Motor neuron (in vitro differentiated cells): ENCODE measurements at regions not wholly inside any gene's neighbourhood (a gene's known extent, or its start where the extent isn't known, plus 50 kb on each side); places are given as distances from the start of the nearest gene placed in this dataset.
A peak's percentile ranks its signal among the peaks of the same experiment; 100 is the strongest.

Experiments
- ATAC-seq, 8 experiments: fragments of 200-7000 bp; cut with Tn5 transposase; replicated peaks in 6 of 8; 2 replicates each; pipeline ENCODE4 v1.8.0; 2021; ENCODE audit warnings: mild to moderate bottlenecking in 8 of 8, moderate library complexity in 8 of 8
- H3K27ac ChIP-seq, 2 donors: fragments of 250-450 bp; sonication (Bioruptor Pico); 2 replicates each; pipeline ENCODE4 v1.9.0; 2021; ENCODE audit warnings: antibody characterized with exemption in 2 of 2, mild to moderate bottlenecking in 2 of 2, moderate library complexity in 1 of 2
- H3K4me1 ChIP-seq, 2 donors: fragments of 250-450 bp; sonication (Bioruptor Pico); replicated peaks in 1 of 2; 2 replicates each; pipeline ENCODE4 v1.6.1; 2021; ENCODE audit warnings: antibody characterized with exemption in 2 of 2, mild to moderate bottlenecking in 2 of 2, moderate library complexity in 1 of 2
- H3K4me3 ChIP-seq, 5 donors: fragments of 250-450 bp; sonication (Bioruptor Pico); 2 replicates each; pipeline ENCODE4 v1.9.0; 2021; ENCODE audit warnings: antibody characterized with exemption in 5 of 5, mild to moderate bottlenecking in 5 of 5, moderate library complexity in 4 of 5
- WGBS, 10 experiments: fragments of 450-650 bp; shearing (Covaris generic); methylation state at CpG; one replicate each; pipeline ENCODE4 v1.0.0; 2022; 5-methylcytosine and 5-hydroxymethylcytosine counted together
- in situ Hi-C, 9 experiments: fragments of 400-800 bp; cut with MboI; loops; one replicate each; pipeline ENCODE4 v1.15.0; 2021; ENCODE audit warnings: low sequenced_read_pairs in 9 of 9, low pct_unique_long_range_greater_than_20kb in 2 of 9; ENCODE audit not compliant: unreplicated experiment in 9 of 9

GRCh38 chr20:50313522-50313820 lies 122.8 kb downstream of the CEBPB start:
- 83 to 100% (median 100%) methylated on average over 1 to 2 of the region's 2 CpGs; no CpG with 5 or more reads in 4 of the 10 experiments for WGBS, 10 experiments
- H3K4me3 ChIP-seq, result no peak overlapping the region
- in situ Hi-C loops, result no loop called here
- H3K4me1 ChIP-seq, result peaks cover 0 to 24% of the 10 kb centered on the region in 2 donors
- no peak for ATAC-seq
- peak overlapping the region in 1 of 2 donors; percentile 79 for H3K27ac ChIP-seq

- H3K4me1 ChIP-seq, result peaks cover 0 to 20% of the 10 kb centered on the region in 2 donors
- WGBS, 10 experiments, result 33 to 90% (median 68%) methylated on average over 1 to 13 of the region's 16 CpGs; no CpG with 5 or more reads in 3 of the 10 experiments
- no peak overlapping the region for H3K4me3 ChIP-seq
- in situ Hi-C loops, result no loop called here
- H3K27ac ChIP-seq, result peak overlapping the region in 1 of 2 donors; percentile 79
- ATAC-seq, result peak in 5 of 8 experiments; percentile 49 to 53 (median 53)
Measured at GRCh38 chr20:50313827-50314677, 123.4 kb downstream of the CEBPB start.

GRCh38 chr20:50314678-50315335 lies 124.2 kb downstream of the CEBPB start:
- 70 to 100% (median 92%) methylated on average over 2 to 4 of the region's 4 CpGs for WGBS, 10 experiments
- peaks cover 0 to 13% of the 10 kb centered on the region in 2 donors for H3K4me1 ChIP-seq
- in situ Hi-C loops, result no loop called here
- peak overlapping the region in 1 of 2 donors; percentile 26 for H3K27ac ChIP-seq
- no peak for ATAC-seq
- no peak overlapping the region for H3K4me3 ChIP-seq

GRCh38 chr20:50315586-50316551 lies 125.2 kb downstream of the CEBPB start:
- ATAC-seq, result no peak
- Histone ChIP-seq H3K4me1 (peaks cover 0 to 13% of the 10 kb centered on the region in 2 donors), H3K4me3 (no peak overlapping the region), H3K27ac (no peak overlapping the region)
- in situ Hi-C loops, result no loop called here
- WGBS, 10 experiments, result 24 to 80% (median 63%) methylated on average over 3 to 7 of the region's 7 CpGs

GRCh38 chr20:50317116-50317515 lies 126.5 kb downstream of the CEBPB start:
- Histone ChIP-seq H3K4me3 (no peak overlapping the region), H3K4me1 (peaks cover 9 to 25% of the 10 kb centered on the region in 2 donors), H3K27ac (no peak overlapping the region)
- 54 to 93% (median 79%) methylated on average over 1 to 4 of the region's 7 CpGs; no CpG with 5 or more reads in 4 of the 10 experiments for WGBS, 10 experiments
- in situ Hi-C loops, result no loop called here
- ATAC-seq, result no peak

- in situ Hi-C loops, result no loop called here
- peaks cover 9 to 26% of the 10 kb centered on the region in 2 donors for H3K4me1 ChIP-seq
- no peak for ATAC-seq
- WGBS, 10 experiments, result 40 to 93% (median 80%) methylated on average over 1 to 7 of the region's 7 CpGs; no CpG with 5 or more reads in 3 of the 10 experiments
- H3K27ac ChIP-seq, result no peak overlapping the region
- H3K4me3 ChIP-seq, result no peak overlapping the region
Measured at GRCh38 chr20:50317609-50318008, 127.0 kb downstream of the CEBPB start.

- ATAC-seq, result no peak
- H3K27ac ChIP-seq, result no peak overlapping the region
- no peak overlapping the region for H3K4me3 ChIP-seq
- in situ Hi-C loops, result no loop called here
- WGBS, 10 experiments, result 33 to 89% (median 77%) methylated on average over 1 to 7 of the region's 8 CpGs
- H3K4me1 ChIP-seq, result peaks cover 9 to 24% of the 10 kb centered on the region in 2 donors
Measured at GRCh38 chr20:50318710-50319109, 128.1 kb downstream of the CEBPB start.

GRCh38 chr20:50320005-50320900 lies 129.6 kb downstream of the CEBPB start:
- Histone ChIP-seq H3K4me1 (peaks cover 9 to 16% of the 10 kb centered on the region in 2 donors), H3K27ac (no peak overlapping the region), H3K4me3 (no peak overlapping the region)
- 33 to 100% (median 79%) methylated on average over 1 to 6 of the region's 13 CpGs; no CpG with 5 or more reads in 1 of the 10 experiments for WGBS, 10 experiments
- no peak for ATAC-seq
- in situ Hi-C loops, result no loop called here

- 0 to 87% (median 40%) methylated on average over 1 to 10 of the region's 21 CpGs; no CpG with 5 or more reads in 1 of the 10 experiments for WGBS, 10 experiments
- in situ Hi-C loops, result no loop called here
- peaks cover 9 to 16% of the 10 kb centered on the region in 2 donors for H3K4me1 ChIP-seq
- no peak overlapping the region for H3K27ac ChIP-seq
- ATAC-seq, result peak; percentile 98 to 100 (median 99)
- no peak overlapping the region for H3K4me3 ChIP-seq
Measured at GRCh38 chr20:50320901-50321796, 130.5 kb downstream of the CEBPB start.

- Histone ChIP-seq H3K4me3 (no peak overlapping the region), H3K4me1 (peaks cover 9 to 16% of the 10 kb centered on the region in 2 donors), H3K27ac (no peak overlapping the region)
- 17 to 100% (median 58%) methylated on average over 1 to 5 of the region's 9 CpGs; no CpG with 5 or more reads in 4 of the 10 experiments for WGBS, 10 experiments
- peak in 4 of 8 experiments; percentile 0 to 22 (median 8) for ATAC-seq
- in situ Hi-C loops, result no loop called here
Measured at GRCh38 chr20:50321797-50322480, 131.3 kb downstream of the CEBPB start.

GRCh38 chr20:50322703-50323131 lies 132.1 kb downstream of the CEBPB start:
- H3K27ac ChIP-seq, result no peak overlapping the region
- no peak overlapping the region for H3K4me3 ChIP-seq
- H3K4me1 ChIP-seq, result peaks cover 9 to 16% of the 10 kb centered on the region in 2 donors
- no peak for ATAC-seq
- 80 to 93% (median 88%) methylated on average over 1 to 5 of the region's 5 CpGs; no CpG with 5 or more reads in 2 of the 10 experiments for WGBS, 10 experiments
- in situ Hi-C loops, result no loop called here
